GM12878 (cell line): ENCODE measurements at regions not wholly inside any gene's neighbourhood (a gene's known extent, or its start where the extent isn't known, plus 50 kb on each side); places are given as distances from the start of the nearest gene placed in this dataset.

Experiments used
- ATAC-seq: fragments of 200-7000 bp; cut with Tn5 transposase; 3 replicates; pipeline ENCODE4 v1.9.1; 2020; ENCODE audit warnings: mild to moderate bottlenecking, moderate library complexity
- BruUV-seq: library from RNA; stranded (reverse); fragments of 400-500 nt; replicated peaks from 2 replicates; lab custom pipeline; 2021; lab: Mats Ljungman, UMichigan
- CTCF ChIA-PET: fragments of 300-600 bp; sonication (Branson Sonifier 250); formaldehyde crosslinking; extraction: SDS; loops from one replicate; lab custom pipeline; 2021; ENCODE audit warnings: inconsistent platforms; lab: Yijun Ruan, JAX
- POLR2A ChIA-PET: fragments of 350-600 bp; formaldehyde crosslinking; extraction: SDS; loops from one replicate; lab custom pipeline; 2021; ENCODE audit warnings: inconsistent platforms; lab: Charles Lee
- RAD21 ChIA-PET: fragments of 300-600 bp; sonication (Branson Sonifier 250); formaldehyde crosslinking; loops from one replicate; lab custom pipeline; 2023; ENCODE audit warnings: antibody characterized with exemption; ENCODE audit not compliant: unreplicated experiment; lab: Charles Lee
- SMC1A ChIA-PET: fragments of 300-600 bp; sonication (Branson Sonifier 250); formaldehyde crosslinking; loops from one replicate; lab custom pipeline; 2023; ENCODE audit not compliant: unreplicated experiment, uncharacterized antibody; lab: Charles Lee
- DNase-seq: peaks from one replicate; pipeline ENCODE4 v3.0.0-alpha.2; 2011; ENCODE audit warnings: low read depth, low spot score
- FAIRE-seq: peaks from 3 replicates; lab custom pipeline; 2011; peaks lifted over from hg19 to GRCh38; lab: Jason Lieb, UNC
- H2AFZ ChIP-seq: 2 replicates; pipeline ENCODE4 v1.6.0; 2011; ENCODE audit warnings: low read depth, low read length, control low read depth; ENCODE audit not compliant: control insufficient read depth
- H3K27ac ChIP-seq: 2 replicates; pipeline ENCODE4 v1.5.1; 2011; ENCODE audit warnings: control low read depth; ENCODE audit not compliant: control insufficient read depth, insufficient read depth
- H3K27me3 ChIP-seq, 2 experiments: replicated peaks in 1 of 2; 2 replicates each; pipeline versions ENCODE4 v1.6.0 to v1.6.1; 2011; ENCODE audit warnings: low read length in 1 of 2; ENCODE audit not compliant: control insufficient read depth in 2 of 2, insufficient read depth in 2 of 2
- H3K36me3 ChIP-seq, 2 experiments: 2 replicates each; pipeline ENCODE4 v1.5.1; 2011; ENCODE audit warnings: low read length in 1 of 2; ENCODE audit not compliant: control insufficient read depth in 2 of 2, insufficient read depth in 2 of 2
- H3K4me1 ChIP-seq: 2 replicates; pipeline ENCODE4 v1.6.1; 2011; ENCODE audit warnings: mild to moderate bottlenecking, low read length, moderate library complexity, mixed read lengths; ENCODE audit not compliant: control insufficient read depth, insufficient read depth
- H3K4me2 ChIP-seq: 2 replicates; pipeline ENCODE4 v1.6.0; 2011; ENCODE audit warnings: control low read depth; ENCODE audit not compliant: control insufficient read depth, insufficient read depth
- H3K4me3 ChIP-seq: fragments of 200-600 bp; sonication (generic); 2 replicates; pipeline ENCODE4 v1.5.1; 2016
- H3K79me2 ChIP-seq: 2 replicates; pipeline ENCODE4 v1.6.0; 2011; ENCODE audit warnings: low read length; ENCODE audit not compliant: control insufficient read depth, insufficient read depth
- H3K9ac ChIP-seq: 2 replicates; pipeline ENCODE4 v1.8.0; 2011; ENCODE audit warnings: low read length, control low read depth, mixed read lengths; ENCODE audit not compliant: control insufficient read depth, insufficient read depth
- H3K9me3 ChIP-seq: replicated peaks from 3 replicates; pipeline ENCODE4 v1.5.1; 2011; ENCODE audit warnings: mild to moderate bottlenecking, low read length; ENCODE audit not compliant: control insufficient read depth, insufficient read depth
- H4K20me1 ChIP-seq: 2 replicates; pipeline ENCODE4 v1.6.0; 2011; ENCODE audit not compliant: control insufficient read depth, insufficient read depth
- BRCA1 ChIP-seq: IDR thresholded peaks from 2 replicates; pipeline ENCODE4 v1.6.1; 2011; ENCODE audit warnings: low read depth, low read length, improper control_type of control experiment
- MYB ChIP-seq: fragments of 150-350 bp; IDR thresholded peaks from 2 replicates; pipeline ENCODE4 v1.6.1; 2014; ENCODE audit warnings: mild to moderate bottlenecking, low read depth, low read length, borderline replicate concordance
- NFXL1 ChIP-seq: fragments of 450-650 bp; IDR thresholded peaks from 2 replicates; pipeline ENCODE4 v1.6.1; 2017; ENCODE audit warnings: antibody characterized with exemption, mild to moderate bottlenecking, borderline replicate concordance
- NR2C1 ChIP-seq: fragments of 450-650 bp; IDR thresholded peaks from 2 replicates; pipeline ENCODE4 v1.6.1; 2017; ENCODE audit warnings: antibody characterized with exemption, mild to moderate bottlenecking, moderate library complexity
- STAT1 ChIP-seq: fragments of 450-650 bp; conservative IDR thresholded peaks from 2 replicates; pipeline ENCODE4 v1.6.1; 2014; ENCODE audit warnings: antibody characterized with exemption, mild to moderate bottlenecking
- WRNIP1 ChIP-seq: IDR thresholded peaks from 2 replicates; pipeline ENCODE4 v1.6.1; 2011; ENCODE audit warnings: low read depth, low read length, improper control_type of control experiment, borderline replicate concordance
- WGBS: methylation state at CpG from one replicate; pipeline ENCODE4 v1.1.6; 2016; ENCODE audit warnings: low lambda C conversion rate; ENCODE audit not compliant: insufficient replicate concordance, insufficient coverage; ENCODE audit errors: missing lambda C conversion rate; 5-methylcytosine and 5-hydroxymethylcytosine counted together
- in situ Hi-C: fragments of 300-500 bp; cut with MboI; formaldehyde crosslinking; loops from 9 replicates; pipeline ENCODE4 v1.14.3; 2018; ENCODE audit warnings: mixed read lengths
- intact Hi-C: fragments of 100-400 bp; cut with micrococcal nuclease; formaldehyde crosslinking; loops from one replicate; pipeline ENCODE4 v1.14.2; 2022; ENCODE audit not compliant: unreplicated experiment
- TF ChIP-seq, protein P1 (sequence below): fragments of 450-650 bp; formaldehyde crosslinking; IDR thresholded peaks from 2 replicates; pipeline ENCODE4 v1.5.0; 2022; ENCODE audit warnings: mild to moderate bottlenecking, missing genetic modification characterization

DNA sequence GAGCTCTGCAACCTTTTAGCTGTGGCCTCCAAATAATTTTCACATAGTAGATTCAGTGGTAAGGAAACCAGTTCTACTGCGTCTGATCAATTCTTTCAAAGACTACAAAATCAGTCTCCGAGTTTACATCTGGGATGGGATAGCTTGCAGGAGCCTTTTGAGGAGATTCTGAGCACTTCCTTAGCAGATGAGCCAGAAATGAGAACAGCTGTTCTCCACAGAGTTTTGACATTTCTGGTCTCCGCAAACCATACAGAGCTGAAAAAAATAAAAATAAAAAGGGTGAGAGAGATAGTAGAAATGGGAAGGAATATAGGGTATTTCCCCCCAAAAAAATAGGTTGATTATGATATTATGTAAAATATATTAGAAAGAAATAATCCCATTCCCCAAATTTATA lies 119.3 kb downstream of the LYPLAL1 start (continued):
- TF ChIP-seq WRNIP1 = no peak

DNA sequence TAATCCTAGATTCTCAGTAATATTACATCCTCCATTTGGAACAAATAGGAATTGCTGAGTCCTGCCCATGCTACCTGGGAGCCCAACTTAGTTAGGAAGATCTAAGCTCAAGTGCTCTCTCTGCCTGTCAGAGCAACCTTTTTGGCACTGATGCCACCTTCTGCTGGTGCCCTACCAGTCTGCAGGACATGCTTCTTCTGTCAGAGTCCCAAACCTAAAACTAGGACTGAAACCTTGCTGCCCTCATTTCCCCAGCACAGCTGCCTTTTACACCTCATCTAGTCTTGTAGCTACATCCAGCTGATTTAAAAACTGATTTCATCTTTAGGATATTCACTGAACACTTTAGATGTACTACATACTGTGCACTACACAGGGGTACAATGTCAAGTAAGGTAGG lies 118.7 kb downstream of the LYPLAL1 start:
- in situ Hi-C loops = no loop called here
- Histone ChIP-seq H3K4me2 (no peak overlapping the region), H4K20me1 (no peaks in the 10 kb centered on the region), H3K79me2 (no peaks in the 10 kb centered on the region), H3K4me3 (no peak overlapping the region), H2AFZ (no peak overlapping the region), H3K4me1 (no peaks in the 10 kb centered on the region), H3K27ac (no peak overlapping the region), H3K36me3 (no peaks in the 10 kb centered on the region), H3K9me3 (no peaks in the 10 kb centered on the region), H3K27me3 (no peaks in the 10 kb centered on the region), H3K9ac (no peak overlapping the region)
- no peak for ATAC-seq
- no peak for DNase-seq
- CTCF ChIA-PET = no interaction called here
- POLR2A ChIA-PET = no interaction called here
- no peak for TF ChIP-seq STAT1
- TF ChIP-seq NR2C1 = no peak
- RAD21 ChIA-PET = interaction anchor here (0.7 kb wide), 1 partner anchor 46 kb away, joined by 3 read pairs; no protein-coding TSS in a partner anchor
- BruUV-seq = no TSS peak
- intact Hi-C loops = no loop called here
- SMC1A ChIA-PET = interaction anchor here (1.1 kb wide), 1 partner anchor 24 kb away, joined by 3 read pairs; no protein-coding TSS in a partner anchor
- no peak for FAIRE-seq

- in situ Hi-C loops (no loop called here), intact Hi-C loops (no loop called here)
- Histone ChIP-seq H3K27ac (no peak overlapping the region), H3K9me3 (no peaks in the 10 kb centered on the region), H3K36me3 (no peaks in the 10 kb centered on the region), H3K4me1 (no peaks in the 10 kb centered on the region), H3K79me2 (no peaks in the 10 kb centered on the region), H3K4me3 (no peak overlapping the region), H4K20me1 (no peaks in the 10 kb centered on the region), H3K27me3 (no peaks in the 10 kb centered on the region), H2AFZ (no peak overlapping the region), H3K4me2 (no peak overlapping the region), H3K9ac (no peak overlapping the region)
- no TSS peak for BruUV-seq
- DNase-seq = no peak
- no peak for FAIRE-seq
- ChIA-PET RAD21 (no interaction called here), CTCF (no interaction called here), POLR2A (no interaction called here), SMC1A (no interaction called here)
- 62% methylated on average over 6 of the region's 6 CpGs for WGBS
- TF ChIP-seq, protein P1, sequence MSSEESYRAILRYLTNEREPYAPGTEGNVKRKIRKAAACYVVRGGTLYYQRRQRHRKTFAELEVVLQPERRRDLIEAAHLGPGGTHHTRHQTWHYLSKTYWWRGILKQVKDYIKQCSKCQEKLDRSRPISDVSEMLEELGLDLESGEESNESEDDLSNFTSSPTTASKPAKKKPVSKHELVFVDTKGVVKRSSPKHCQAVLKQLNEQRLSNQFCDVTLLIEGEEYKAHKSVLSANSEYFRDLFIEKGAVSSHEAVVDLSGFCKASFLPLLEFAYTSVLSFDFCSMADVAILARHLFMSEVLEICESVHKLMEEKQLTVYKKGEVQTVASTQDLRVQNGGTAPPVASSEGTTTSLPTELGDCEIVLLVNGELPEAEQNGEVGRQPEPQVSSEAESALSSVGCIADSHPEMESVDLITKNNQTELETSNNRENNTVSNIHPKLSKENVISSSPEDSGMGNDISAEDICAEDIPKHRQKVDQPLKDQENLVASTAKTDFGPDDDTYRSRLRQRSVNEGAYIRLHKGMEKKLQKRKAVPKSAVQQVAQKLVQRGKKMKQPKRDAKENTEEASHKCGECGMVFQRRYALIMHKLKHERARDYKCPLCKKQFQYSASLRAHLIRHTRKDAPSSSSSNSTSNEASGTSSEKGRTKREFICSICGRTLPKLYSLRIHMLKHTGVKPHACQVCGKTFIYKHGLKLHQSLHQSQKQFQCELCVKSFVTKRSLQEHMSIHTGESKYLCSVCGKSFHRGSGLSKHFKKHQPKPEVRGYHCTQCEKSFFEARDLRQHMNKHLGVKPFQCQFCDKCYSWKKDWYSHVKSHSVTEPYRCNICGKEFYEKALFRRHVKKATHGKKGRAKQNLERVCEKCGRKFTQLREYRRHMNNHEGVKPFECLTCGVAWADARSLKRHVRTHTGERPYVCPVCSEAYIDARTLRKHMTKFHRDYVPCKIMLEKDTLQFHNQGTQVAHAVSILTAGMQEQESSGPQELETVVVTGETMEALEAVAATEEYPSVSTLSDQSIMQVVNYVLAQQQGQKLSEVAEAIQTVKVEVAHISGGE = no peak
- no peak for TF ChIP-seq NFXL1
- TF ChIP-seq BRCA1 = no peak
- TF ChIP-seq MYB = no peak
- no peak for ATAC-seq
These were observed 115.5 kb downstream of the LYPLAL1 start for GRCh38 chr1:219289171-219289570.
